ENCODE measurements at regions not wholly inside any gene's neighbourhood (a gene's known extent, or its start where the extent isn't known, plus 50 kb on each side); places are given as distances from the start of the nearest gene placed in this dataset.

DNA sequence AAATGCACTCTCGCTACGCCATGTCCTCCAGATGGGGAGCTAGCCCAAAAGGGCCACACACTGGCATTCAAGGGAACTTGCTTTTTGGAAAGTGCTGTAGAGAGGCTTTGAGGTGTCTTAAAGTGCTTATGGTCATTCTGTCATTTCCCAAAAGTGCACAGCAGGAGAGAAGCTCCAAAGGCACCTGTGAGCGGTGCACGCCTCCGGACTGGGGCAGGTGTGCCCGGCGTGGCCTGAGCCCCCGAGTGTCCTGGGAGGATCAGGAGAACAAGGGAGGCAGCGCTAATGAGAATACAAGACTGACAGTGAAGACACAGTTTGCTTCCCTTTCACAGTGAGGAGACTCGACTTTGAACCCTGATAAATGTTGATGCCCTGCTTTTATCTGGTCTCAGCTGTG is 419.0 kb upstream of the MKI67 start:
- no peak for DNase-seq (ENCODE audit: low read depth in 2 of 3, low spot score in 2 of 3)

DNA sequence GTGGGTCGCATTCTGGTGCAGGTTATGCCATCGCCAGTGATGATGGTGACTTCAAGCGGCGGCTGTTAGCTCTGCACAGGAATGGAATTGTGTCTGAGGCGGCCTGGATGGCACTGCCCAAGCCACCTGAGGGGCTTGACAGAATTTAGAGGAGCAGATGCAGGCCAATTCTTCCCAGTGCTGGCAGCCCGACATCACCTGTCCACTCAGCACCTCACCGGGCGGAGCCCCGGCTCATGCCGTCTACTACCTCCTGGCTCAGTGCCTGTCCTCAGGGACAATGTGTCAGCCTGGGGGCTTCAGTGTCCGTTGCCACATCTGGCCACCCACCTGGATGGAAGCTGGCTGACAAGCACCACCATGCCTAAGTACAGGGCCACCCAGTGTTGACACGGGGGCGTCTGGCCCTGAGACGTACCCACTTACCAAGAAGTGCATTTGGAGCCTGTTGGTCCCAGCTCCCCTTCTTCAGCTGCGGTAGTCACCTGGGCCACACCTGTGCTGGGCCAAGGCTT is 420.5 kb upstream of the MKI67 start:
- DNase-seq (ENCODE audit: low read depth in 2 of 3, low spot score in 2 of 3): no peak

DNA sequence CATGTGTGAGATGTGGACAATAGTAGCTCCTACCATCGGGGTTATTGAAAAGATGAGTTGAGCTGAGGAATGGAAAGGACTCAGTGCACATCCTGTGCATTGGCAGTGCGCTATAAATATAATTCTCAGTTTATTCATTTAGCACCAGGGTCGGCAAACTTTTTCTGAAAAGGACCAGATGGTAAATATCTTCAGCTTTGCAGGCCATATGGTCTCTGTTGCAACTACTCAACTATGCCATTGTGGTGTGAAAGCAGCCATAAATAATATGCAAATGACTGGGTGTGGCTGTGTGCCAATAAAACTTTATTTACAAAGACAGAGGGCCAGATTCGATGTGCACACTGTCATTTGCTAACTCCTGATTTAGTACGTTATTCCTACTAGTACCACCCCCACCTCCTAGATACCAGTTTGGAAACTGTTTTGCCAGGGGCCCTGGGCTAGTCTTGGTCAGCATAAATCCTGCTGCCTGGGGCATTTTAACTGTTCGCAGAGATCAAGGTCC is 422.9 kb upstream of the MKI67 start:
- no peak for DNase-seq (ENCODE audit: low read depth in 2 of 3, low spot score in 2 of 3)

DNA sequence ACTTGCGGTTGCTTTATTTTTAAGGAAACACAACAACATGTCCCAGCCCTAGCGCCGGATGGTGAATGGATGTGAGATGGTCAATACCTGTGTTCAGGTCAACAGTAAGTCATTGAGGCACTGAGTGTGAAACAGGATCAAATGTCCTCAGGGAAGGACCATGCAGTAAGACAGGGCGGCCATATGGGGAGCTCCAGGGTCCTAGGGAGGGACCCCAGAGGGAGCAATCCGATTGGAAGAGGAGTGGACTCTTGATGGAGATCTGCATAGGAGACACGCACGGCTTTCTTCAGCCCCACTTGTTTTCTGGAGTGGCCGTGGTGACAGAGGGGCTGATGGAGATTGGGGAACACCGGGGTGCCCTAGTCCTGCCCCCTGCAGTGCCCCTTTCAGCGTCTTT is 423.8 kb upstream of the MKI67 start:
- no peak for DNase-seq (ENCODE audit: low read depth in 2 of 3, low spot score in 2 of 3)

GRCh38 chr10:128551475-128551874 is 425.3 kb upstream of the MKI67 start:
- no peak for DNase-seq (ENCODE audit: low read depth in 2 of 3, low spot score in 2 of 3)

- no peak for DNase-seq (ENCODE audit: low read depth in 2 of 3, low spot score in 2 of 3)
These were observed 427.5 kb upstream of the MKI67 start for GRCh38 chr10:128553755-128554154.

DNA sequence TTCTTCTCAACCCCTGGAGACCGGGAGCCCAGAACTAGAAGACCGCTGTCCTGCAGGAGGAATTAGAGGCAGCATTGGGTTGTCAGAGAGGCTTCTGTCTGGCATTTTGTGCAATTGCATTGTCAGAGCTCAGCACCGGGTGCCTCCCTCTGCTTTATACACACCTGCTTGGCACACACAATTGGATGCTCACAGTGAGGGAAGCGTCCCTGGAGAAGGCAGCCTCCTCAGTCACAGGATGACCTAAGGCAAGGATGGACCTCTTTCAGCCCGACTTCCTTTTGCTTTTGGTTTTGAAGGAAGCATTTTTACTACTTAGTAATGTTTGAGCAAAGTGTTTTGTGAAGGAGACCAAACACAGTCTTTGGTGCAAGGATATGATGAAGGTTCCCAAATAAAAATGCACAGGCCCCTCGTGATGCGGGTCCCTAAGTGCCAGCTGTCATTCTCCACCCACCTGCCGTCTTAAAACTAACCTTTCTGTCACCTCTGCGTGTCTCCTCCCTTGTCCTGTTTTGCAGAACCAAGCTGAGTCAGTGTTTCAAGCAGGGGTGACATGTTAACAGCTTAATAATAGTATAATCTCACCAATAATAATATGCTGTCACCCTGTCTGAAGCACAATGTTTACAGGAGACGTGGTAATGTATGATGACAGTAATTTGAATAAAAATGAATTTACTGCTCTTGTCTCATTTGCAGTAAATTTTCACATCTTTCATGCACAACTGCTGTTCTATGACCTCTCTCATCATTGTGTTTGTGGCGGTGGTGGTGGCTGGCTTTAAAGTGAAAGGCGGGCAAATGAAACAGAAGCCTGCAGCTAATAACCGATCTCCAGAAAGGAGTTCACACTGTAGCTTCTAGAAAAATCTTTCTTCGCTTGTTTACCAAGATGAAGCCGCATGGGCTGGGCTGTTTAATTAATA is 430.2 kb upstream of the MKI67 start:
- no peak for DNase-seq (ENCODE audit: low read depth in 2 of 3, low spot score in 2 of 3)

DNA sequence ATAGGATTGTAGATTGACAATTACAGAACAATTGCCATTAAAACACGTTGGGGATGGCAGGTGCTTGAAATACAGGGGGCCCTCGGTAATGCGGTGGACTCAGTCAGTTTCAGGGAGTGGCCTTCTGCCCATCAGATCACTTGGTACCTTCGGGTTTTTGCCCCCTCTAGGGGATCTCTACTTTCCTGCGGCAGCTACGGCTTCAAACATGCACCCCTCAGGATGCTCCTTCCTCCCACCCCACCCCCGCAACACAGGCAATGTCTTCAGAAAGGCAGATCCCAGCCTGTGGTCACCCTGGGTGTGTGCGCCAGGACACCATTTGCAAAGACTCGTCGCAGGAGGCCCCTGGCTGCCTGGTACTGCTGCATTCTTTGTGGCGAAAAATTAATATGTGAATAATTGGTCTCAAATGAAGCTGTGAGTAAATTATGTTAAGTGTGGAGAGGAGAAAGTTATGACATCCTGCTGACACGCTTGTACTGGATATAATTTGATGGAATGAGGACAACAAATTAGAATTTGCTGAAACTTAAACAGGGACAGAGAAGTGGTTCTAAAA is 431.0 kb upstream of the MKI67 start:
- DNase-seq (ENCODE audit: low read depth in 2 of 3, low spot score in 2 of 3): no peak

DNA sequence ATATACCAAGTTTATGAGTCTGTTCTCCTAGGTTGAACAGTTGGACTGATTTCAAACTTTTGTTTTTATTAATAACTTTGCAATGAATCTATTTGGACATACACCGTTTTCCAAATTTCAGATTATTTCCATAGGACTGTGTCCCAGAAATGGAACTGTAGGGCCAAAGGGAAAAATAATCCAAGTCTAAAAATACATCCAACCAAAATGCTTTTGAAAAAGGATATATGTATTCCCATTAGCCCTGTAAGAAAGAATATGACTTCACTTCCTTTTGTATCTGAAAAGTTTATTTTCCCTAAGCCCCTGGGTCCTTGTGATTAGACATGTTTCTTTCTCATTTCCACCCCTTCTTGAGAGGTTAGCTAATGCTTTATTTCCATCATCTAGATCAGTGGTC is 434.2 kb upstream of the MKI67 start:
- no peak for DNase-seq (ENCODE audit: low read depth in 2 of 3, low spot score in 2 of 3)

- DNase-seq (ENCODE audit: low read depth in 2 of 3, low spot score in 2 of 3): no peak
These were observed 434.8 kb upstream of the MKI67 start for GRCh38 chr10:128560993-128561392.

DNA sequence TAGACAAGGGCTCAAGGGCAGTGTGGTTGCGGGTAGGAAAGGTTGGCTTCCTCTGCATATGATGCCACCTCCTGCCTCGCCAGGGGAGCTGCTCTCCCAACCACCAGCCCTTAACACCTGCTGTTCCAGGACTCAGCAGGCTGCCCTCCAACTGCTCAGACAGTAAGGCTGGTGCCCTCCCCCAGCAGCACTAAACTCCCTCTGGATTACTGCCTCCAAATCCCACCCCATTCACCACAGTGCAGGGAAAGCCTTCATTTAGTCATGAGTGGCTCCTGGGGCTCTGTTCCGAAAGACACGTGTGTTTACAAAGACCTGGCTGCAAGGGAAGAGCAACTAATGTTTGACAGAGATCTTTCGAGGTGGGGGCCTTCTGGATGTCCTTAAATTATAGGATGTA is 437.2 kb upstream of the MKI67 start:
- no peak for DNase-seq (ENCODE audit: low read depth in 2 of 3, low spot score in 2 of 3)

DNA sequence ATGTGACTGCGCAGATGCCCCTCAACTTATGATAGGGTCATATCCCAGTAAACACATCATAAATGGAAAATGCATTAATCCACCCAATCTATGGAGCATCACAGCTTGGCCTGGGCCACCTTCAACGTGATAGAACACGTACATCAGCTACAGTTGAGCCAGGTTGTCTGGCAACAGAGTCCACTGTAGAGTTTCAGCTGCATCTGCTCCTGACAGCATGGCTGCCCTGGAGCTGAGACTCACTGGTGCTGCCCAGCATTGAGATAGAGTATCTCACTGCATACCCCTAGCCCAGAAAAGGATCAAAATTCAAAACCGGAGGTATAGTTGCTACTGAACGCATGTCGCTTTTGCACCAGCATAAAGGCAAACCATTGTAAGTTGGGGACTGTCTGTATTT is 437.7 kb upstream of the MKI67 start:
- DNase-seq (ENCODE audit: low read depth in 2 of 3, low spot score in 2 of 3): no peak

DNA sequence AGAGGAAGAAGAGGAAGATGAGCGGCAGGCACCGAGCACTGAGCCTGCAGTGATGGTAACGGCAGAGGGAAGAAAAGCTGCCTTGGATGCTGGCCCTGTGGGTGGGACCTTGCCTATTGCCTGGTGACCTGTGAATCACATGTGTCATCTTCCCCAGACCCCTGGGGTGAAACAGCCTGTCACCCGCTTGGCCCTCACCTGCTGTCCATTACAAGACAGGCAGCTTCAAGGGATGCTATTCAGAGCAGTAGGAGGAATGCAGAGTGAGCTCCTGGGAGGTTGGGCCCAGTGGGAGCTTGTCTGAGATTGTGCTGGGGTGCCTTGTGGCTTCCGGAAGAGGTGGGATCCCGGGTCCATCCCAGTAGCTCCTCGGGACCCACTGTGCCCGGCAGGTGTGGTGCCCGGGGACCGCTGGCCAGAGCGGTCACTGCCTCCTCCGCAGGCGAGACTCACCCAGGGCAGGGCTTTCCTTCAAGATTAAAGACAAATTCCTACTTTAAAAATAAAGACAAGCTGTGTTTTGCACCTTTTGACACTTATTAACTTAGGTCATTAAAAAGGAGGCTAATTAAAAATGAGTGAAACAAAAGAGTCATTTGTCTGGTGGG is 440.2 kb upstream of the MKI67 start:
- DNase-seq (ENCODE audit: low read depth in 2 of 3, low spot score in 2 of 3): no peak

DNA sequence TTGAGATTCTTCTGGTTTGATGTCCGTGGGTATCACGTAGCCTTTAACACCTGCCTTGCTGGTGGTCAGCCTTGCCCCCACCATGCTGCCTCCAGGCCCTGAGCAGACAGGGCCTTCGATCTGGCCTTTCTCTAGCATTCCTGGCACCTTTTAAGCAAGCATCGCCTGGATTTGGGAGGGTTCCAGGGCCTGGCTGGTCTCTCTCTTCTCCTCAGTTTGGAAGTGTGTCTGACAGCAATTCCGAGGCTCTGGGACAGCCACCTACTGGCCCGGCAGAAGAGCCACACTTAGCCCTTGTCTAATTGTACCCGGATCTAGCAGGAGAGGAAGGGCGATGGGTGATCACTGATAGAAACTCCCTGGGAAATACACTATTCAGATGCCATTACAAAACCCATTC is 441.3 kb upstream of the MKI67 start:
- DNase-seq (ENCODE audit: low read depth in 2 of 3, low spot score in 2 of 3): no peak

GRCh38 chr10:128568041-128568440 is 441.8 kb upstream of the MKI67 start:
- DNase-seq (ENCODE audit: low read depth in 2 of 3, low spot score in 2 of 3): no peak

GRCh38 chr10:128568491-128568890 is 442.3 kb upstream of the MKI67 start:
- DNase-seq (ENCODE audit: low read depth in 2 of 3, low spot score in 2 of 3): no peak

DNA sequence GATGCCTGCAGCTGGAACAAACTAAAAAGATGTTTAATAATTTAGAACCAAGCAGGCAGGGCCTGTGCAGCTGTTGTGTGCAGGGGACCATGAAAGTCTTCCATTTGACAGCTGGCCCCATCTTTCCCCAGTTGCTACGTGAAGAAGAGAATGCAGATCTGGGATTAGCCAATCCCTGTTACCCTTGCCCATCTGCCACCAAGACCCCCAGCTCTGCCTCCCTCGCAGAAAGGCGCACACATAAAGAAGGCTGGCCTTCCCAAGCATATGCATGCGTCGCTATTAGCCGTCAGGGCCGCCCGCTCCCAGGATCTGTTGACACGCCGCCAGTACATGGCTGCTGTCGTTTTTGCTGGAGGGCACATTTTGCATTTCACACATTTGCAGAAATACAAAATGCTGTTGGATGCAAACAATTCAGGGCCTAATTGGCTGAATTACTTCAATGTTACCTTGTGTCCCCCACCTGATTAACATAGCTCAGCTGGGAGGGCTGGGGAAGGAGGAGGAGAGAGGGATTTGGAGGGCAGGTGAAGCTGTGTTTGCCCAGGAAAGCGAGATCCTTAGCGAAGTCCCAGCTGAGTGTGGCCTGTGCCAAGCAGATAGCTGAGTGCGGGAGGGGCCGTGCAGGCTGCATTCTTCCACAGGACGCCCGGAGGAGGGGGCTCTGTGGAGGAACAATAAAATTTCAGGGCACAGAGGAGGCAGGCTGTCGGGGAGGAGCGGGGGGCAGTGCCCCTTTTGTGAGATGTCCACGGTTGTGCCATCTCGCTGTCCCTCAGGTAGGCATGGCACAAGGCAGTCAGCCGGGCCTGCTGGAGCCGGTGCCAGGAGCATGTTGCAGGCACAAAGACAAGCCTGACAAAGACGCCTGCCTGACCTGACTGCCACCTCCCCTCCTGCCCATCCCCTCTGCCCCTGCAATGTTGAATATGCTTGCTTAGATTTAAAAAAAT is 443.0 kb upstream of the MKI67 start:
- no peak for DNase-seq (ENCODE audit: low read depth in 2 of 3, low spot score in 2 of 3)

GRCh38 chr10:128570319-128570995 is 444.2 kb upstream of the MKI67 start:
- no peak for DNase-seq (ENCODE audit: low read depth in 2 of 3, low spot score in 2 of 3)

DNA sequence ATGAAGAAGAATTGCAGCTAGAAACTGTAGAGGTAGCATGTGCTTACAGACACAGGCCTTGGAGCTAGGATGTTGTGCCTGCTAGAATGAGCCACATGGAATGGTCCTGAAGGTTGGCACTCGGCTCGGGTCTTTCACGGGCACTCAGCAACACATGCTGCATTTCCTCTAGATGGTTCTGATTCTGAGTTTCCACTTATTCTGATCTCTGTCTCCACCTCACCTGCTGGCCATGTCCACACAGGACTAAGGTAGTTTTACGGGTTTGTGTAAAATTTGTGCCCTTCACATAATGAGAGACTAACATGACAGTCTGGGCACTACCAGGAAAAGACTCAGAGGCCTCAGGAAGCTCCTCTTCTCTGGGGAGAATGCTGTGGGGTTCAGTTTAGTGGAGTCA is 444.8 kb upstream of the MKI67 start:
- no peak for DNase-seq (ENCODE audit: low read depth in 2 of 3, low spot score in 2 of 3)

GRCh38 chr10:128571745-128572144 is 445.5 kb upstream of the MKI67 start:
- no peak for DNase-seq (ENCODE audit: low read depth in 2 of 3, low spot score in 2 of 3)
